ENCODE measurements at regions not wholly inside any gene's neighbourhood (a gene's known extent, or its start where the extent isn't known, plus 50 kb on each side); places are given as distances from the start of the nearest gene placed in this dataset.

DNA sequence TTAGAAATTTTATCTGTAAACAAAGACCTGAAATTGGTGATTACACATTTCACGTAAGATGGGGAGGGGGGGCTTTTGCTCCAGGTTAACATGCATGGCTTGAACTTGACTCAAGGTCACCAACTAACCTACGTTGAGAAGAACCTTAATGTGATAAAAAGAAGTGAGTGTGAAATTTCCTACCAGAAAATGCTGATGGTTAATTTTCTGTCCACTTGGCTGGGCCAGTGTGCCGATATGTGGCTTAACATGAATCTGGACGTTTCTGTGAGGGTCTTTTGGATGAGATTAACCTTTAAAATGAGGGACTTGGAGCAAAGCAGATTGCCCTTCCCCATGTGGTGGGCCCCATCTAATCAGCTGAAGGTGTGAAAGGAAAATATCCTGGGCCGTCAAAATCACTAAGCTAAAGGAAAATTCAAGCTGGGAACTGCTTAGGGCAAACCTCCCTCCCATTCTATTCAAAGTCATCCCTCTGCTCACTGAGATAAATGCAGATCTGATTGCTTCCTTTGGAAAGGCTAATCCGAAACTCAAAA is 107.3 kb upstream of the ENPP6 start:
- TF ChIP-seq, protein P1, sequence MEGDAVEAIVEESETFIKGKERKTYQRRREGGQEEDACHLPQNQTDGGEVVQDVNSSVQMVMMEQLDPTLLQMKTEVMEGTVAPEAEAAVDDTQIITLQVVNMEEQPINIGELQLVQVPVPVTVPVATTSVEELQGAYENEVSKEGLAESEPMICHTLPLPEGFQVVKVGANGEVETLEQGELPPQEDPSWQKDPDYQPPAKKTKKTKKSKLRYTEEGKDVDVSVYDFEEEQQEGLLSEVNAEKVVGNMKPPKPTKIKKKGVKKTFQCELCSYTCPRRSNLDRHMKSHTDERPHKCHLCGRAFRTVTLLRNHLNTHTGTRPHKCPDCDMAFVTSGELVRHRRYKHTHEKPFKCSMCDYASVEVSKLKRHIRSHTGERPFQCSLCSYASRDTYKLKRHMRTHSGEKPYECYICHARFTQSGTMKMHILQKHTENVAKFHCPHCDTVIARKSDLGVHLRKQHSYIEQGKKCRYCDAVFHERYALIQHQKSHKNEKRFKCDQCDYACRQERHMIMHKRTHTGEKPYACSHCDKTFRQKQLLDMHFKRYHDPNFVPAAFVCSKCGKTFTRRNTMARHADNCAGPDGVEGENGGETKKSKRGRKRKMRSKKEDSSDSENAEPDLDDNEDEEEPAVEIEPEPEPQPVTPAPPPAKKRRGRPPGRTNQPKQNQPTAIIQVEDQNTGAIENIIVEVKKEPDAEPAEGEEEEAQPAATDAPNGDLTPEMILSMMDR (IDR thresholded peaks at IDR 0.05; ENCODE audit: low read depth, low read length), result no peak
- no peak for DNase-seq (ENCODE audit: low read depth in 2 of 2)
- H3K4me3 ChIP-seq (replicated peaks in 1 of 2; ENCODE audit: low read depth in 2 of 2, low read length in 2 of 2), result no peak overlapping the region

- H3K4me3 ChIP-seq (replicated peaks in 1 of 2; ENCODE audit: low read depth in 2 of 2, low read length in 2 of 2), result no peak overlapping the region
- no peak for DNase-seq (ENCODE audit: low read depth in 2 of 2)
- TF ChIP-seq, protein P1 (IDR thresholded peaks at IDR 0.05; ENCODE audit: low read depth, low read length), result no peak
Measured at GRCh38 chr4:184322328-184323025, 104.8 kb upstream of the ENPP6 start.

DNA sequence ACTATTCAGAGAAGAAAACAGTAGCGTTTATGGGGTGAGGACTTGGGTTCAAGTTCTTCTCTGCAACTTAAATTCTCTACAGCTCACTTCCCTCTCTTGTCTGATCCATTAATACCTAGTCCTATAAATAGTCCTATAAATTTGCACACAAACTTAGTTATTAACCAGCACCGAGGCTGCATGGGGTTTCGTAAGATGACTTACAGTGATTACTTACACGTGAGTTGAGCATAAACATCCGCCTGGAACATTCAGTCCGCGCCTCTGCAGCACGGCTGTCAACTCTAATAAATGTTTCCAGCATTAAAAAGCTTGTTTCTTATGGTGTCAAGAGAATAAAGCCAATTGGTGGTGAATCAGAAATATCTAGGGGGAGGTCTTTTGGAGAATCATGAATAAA is 103.0 kb upstream of the ENPP6 start:
- H3K4me3 ChIP-seq (replicated peaks in 1 of 2; ENCODE audit: low read depth in 2 of 2, low read length in 2 of 2), result no peak overlapping the region
- no peak for DNase-seq (ENCODE audit: low read depth in 2 of 2)
- TF ChIP-seq, protein P1 (IDR thresholded peaks at IDR 0.05; ENCODE audit: low read depth, low read length), result no peak

GRCh38 chr4:184318852-184319251 is 101.2 kb upstream of the ENPP6 start:
- TF ChIP-seq, protein P1 (IDR thresholded peaks at IDR 0.05; ENCODE audit: low read depth, low read length), result no peak
- DNase-seq (ENCODE audit: low read depth in 2 of 2), result no peak
- H3K4me3 ChIP-seq (replicated peaks in 1 of 2; ENCODE audit: low read depth in 2 of 2, low read length in 2 of 2), result no peak overlapping the region

DNA sequence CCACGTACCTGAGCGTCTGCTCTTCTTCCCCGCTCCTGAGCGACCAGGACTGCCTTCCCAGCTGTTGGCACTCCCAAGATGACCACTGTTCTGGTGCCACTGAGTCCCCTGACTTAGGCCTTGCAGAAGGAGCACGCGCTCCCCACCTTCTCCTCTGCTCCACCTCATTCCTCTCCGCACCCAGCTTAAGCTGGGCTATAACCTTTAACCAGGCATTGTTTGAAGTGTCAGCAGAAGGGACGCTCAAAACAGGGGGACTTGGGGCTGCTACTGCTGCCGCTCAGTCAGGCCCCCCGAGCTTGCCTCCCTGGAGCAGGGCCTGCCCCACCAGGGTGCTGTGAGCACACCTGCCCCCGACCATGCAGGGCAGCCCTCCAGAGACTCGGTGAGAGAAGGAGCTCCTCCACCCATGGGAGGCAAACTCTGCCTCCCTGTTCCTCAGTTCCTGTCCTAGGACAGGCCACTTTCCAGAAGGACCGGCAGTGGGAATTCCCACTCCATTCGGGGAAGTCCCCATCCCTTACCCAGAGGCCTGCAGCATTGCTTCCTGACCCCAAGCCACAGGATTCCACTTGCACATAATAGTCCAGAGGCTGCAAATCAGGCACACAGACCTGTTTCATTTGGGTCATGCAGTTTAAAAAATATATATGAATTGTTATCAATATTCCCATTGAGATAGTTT is 99.7 kb upstream of the ENPP6 start:
- TF ChIP-seq, protein P1 (IDR thresholded peaks at IDR 0.05; ENCODE audit: low read depth, low read length), result no peak
- H3K4me3 ChIP-seq (replicated peaks in 1 of 2; ENCODE audit: low read depth in 2 of 2, low read length in 2 of 2), result no peak overlapping the region
- DNase-seq (ENCODE audit: low read depth in 2 of 2), result no peak

GRCh38 chr4:184316821-184317220 is 99.1 kb upstream of the ENPP6 start:
- no peak overlapping the region for H3K4me3 ChIP-seq (replicated peaks in 1 of 2; ENCODE audit: low read depth in 2 of 2, low read length in 2 of 2)
- TF ChIP-seq, protein P1 (IDR thresholded peaks at IDR 0.05; ENCODE audit: low read depth, low read length), result no peak
- DNase-seq (ENCODE audit: low read depth in 2 of 2), result no peak

Measured in cardiac fibroblast (primary cell).